ENCODE measurements at regions not wholly inside any gene's neighbourhood (a gene's known extent, or its start where the extent isn't known, plus 50 kb on each side); places are given as distances from the start of the nearest gene placed in this dataset.
"Not testable (repeated sequence)": the region's sequence is repeated elsewhere in the genome, so short reads cannot be mapped to it uniquely, and the experiment has no call there.

- DNase-seq = not testable (repeated sequence)
Observed at GRCh38 chr21:5013455-5014304, 5507.7 kb upstream of the TPTE start.

DNA sequence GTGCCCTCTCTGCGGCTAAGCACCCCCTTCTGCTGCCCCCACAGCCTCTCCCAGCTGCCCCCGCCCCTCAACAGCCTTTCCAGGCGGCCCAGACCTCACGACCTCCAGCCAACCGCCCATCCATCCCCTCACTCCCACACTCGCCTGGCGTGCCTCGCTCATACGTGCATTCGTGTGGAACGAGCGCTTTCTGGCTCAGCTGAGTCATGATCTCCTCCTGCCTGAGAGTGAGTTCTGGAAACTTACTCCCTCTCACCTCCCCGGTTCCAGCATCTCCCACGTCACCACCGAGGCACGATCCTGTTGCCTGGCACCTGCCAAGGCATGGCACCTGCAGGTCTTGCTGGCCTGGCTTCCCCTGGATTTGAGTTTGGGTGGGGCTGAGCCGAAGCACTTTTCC, 5506.2 kb upstream of the TPTE start:
- DNase-seq = not testable (repeated sequence)

DNA sequence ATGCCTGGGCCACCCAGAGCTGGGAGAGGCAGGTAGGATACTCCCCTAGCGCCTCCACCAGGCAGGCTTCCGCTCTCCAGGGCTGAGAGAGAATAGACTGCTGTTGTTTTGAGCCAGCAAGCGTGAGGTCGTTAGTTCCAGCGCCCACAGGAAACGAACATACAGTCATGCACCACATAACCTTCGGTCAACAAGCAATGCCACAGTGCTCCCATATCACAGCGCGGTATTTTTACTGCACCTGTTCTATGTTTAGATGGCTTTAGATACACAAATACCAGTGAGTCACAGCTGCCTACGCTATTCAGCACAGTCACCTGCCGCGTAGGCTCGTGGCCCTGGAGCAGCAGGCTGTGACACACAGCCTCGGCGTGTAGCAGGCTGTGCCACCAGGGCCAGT, 5502.3 kb upstream of the TPTE start:
- not testable (repeated sequence) for DNase-seq

DNA sequence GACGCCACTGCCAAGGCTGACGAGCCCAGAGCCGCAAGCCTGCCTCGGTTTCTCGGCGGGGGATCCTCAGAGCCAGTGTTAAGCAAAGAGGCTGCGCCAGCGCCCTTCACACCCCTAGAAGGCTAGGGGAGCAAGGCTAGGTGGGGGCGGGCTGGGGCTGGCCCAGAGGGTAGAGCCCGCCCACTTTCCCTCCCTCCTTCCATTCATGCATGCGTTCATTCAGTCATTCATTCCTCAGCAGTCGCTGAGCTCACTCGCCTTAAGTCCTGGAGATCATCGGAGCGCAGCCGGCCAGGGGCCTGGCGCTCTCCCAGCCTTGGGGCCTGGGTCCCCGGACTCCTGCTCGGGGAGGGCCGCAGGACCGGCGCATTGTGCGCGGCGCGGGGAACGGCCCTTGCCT, 5499.6 kb upstream of the TPTE start:
- DNase-seq = not testable (repeated sequence)

- DNase-seq = not testable (repeated sequence)
Observed at GRCh38 chr21:5022254-5022653, 5499.1 kb upstream of the TPTE start.

DNA sequence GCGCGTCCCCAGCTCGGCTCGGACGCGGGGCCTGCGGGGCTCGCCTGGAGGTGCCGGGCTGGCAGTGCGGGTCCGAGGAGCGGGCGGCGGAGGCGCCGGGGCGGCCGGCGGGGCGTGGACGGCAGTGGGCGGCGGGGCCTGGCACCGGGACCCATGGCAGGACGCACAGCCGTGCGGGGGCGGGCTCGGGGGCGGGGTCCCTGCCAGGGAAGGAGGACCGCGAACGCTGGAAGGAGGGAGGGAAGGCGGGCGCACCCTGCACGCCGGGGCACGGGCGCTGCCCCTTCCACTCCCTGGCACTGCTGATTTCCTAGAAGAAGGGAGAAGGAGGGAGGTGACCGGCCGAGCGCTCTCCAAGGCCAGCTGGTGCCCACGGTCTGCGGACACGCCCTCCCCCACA, 5498.6 kb upstream of the TPTE start:
- DNase-seq = not testable (repeated sequence)

DNA sequence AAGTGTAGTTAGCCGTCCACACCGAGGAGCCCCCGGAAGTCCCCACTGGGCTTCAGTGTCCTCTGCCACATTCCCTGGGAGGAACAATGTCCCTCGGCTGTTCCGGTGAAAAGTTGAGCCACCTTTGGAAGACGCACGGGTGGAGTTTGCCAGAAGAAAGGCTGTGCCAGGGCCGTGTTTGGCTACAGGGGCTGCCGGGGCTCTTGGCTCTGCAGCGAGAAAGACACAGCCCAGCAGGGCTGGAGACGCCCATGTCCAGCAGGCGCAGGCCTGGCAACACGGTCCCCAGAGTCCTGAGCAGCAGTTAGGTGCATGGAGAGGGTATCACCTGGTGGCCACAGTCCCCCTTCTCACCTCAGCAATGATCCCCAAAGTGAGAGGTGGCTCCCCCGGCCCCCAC, 5486.2 kb upstream of the TPTE start:
- DNase-seq = not testable (repeated sequence)

DNA sequence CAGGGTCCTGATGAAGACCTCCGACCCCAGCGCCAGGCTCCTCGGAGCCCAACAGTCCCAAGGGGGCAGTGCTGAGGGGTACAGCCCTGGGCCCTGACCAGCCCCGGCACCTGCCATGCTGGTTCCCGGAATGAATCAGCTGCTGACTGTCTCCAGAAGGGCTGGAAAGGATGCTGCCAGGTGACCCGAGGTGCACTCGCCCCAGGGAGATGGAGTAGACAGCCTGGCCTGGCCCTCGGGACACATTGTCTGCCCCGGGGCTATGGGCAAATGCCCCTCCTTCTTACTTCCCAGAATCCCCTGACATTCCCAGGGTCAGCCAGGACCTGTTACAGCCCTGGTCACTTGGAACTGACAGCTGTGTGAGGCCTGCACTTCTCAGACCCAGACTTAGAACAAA, 5485.8 kb upstream of the TPTE start:
- DNase-seq = not testable (repeated sequence)

DNA sequence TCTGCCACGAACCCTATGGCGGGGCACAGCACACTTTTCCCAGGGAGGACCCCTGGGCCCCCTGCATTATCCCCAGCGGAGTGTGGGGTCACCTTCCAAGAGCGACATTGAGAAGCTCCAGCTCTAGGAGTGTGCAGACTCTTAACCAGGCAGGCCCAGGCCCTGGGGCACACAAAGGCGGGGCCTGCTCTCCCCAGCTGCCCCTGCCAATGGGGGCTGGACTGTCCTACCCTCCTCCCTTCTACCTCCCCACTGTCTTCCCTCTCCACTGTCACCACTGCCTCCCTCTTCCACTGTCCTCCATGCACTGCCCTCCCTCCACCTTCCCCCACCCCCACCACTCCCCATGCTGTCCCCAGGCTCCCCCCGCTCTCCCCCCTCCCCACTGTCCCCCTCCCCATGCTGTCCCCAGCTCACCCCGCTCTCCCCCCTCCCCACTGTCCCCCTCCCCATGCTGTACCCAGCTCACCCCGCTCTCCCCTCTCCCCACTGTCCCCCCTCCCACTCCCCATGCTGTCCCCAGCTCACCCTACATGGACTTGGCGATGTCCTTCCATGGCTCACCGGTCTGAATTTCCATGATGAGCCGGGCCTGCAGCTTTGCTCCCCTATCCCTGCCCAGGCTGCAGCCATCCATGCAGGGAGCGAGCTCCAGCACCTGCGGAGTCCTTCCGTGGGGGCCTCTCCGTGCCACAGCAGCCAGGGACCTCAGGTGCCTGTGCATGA, 5483.6 kb upstream of the TPTE start:
- DNase-seq = not testable (repeated sequence)

DNA sequence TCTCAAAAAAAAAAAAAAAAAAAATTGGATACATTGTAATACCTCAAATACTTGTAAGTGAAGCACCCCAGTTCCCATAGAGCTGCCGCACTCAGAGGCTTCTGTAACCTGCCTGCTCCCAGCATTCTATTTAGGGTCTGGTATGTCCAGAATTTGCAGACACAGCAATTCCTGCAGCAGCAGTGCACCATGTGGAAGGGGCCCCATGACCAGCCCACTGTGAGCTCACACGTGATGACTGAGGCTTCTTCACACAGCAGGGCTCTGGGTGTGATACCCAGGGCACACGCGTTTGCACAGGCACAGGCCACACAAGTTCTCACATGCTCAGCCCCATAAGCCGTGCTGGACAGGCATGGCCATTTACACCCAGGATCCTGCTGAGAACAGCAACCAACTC, 5481.5 kb upstream of the TPTE start:
- DNase-seq = not testable (repeated sequence)

DNA sequence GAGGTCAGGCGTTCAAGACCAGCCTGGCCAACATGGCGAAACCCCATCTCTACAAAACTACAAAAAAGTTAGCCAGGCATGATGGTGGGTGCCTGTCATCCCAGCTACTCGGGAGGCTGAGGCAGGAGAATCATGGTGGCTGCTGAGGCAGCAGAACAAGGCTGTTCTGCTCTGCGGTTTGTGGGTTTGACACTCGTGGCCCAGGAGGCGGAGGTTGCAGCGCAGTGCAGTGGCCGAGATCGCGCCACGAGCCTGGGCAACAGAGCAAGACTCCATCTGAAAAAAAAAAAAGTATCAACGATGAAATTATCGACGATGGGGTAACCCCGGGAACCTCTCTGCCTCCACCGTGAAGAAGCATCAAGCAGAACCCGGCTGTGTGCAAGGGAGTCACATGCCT, 5478.8 kb upstream of the TPTE start:
- DNase-seq = not testable (repeated sequence)

GRCh38 chr21:5044812-5045211, 5476.6 kb upstream of the TPTE start:
- not testable (repeated sequence) for DNase-seq

- DNase-seq = not testable (repeated sequence)
Observed at GRCh38 chr21:5051303-5052018, 5469.9 kb upstream of the TPTE start.

DNA sequence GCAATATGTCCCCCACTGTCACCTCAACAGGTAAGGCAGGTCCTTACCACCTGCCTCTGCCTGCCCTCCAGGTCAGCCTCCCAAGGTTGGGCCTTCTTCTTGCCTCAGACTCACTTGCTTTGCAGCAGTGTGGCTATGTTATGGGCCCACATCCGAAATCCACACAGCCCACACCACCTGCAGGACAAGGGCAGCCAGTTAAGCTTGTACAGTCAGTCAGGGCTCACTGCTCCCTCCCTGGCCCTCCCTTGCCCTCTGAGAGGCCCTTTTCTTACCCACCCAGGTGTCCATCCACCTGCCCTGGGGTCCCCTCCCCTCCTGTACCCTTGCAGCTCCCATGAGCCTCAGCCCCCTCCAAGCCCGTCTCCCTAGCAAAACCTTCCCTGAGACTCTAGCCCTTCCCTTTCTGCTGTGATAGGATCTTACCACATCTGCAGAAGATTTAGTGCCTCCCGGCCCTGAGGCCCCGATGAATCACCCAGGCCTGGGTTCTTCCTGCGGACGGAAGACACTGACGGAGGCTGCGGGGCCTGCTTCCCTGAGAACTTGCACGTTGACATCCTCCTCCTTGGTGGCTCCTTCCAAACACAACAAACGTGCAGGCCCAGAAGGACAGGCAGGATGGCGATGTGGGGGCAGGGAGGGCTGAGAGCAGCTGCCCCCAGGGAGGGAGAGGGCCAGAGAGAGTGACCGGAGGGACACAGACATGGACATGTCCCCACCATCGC, 5466.2 kb upstream of the TPTE start:
- DNase-seq = peak; percentile 23

GRCh38 chr21:5055996-5056962, 5465.1 kb upstream of the TPTE start:
- DNase-seq = not testable (repeated sequence)

DNA sequence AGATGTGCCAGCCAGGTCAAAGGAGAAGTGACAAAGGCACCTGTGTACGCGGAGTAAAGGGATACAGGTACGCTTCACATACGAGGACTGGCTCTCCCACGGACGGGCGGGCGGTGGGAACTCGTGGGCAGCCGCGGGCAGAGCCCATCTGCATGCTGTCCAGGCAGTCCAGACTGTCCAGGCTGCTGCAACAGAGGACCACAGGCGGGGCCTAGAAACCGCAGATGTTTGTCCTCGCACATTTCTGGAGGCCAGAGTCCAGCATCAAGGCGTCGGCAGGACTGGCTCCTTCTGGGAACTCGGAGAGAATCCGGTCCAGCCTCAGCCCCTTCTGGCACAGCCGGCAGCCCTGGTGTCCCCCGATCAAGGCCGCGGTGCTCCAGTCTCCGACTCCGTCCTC, 5464.3 kb upstream of the TPTE start:
- not testable (repeated sequence) for DNase-seq

DNA sequence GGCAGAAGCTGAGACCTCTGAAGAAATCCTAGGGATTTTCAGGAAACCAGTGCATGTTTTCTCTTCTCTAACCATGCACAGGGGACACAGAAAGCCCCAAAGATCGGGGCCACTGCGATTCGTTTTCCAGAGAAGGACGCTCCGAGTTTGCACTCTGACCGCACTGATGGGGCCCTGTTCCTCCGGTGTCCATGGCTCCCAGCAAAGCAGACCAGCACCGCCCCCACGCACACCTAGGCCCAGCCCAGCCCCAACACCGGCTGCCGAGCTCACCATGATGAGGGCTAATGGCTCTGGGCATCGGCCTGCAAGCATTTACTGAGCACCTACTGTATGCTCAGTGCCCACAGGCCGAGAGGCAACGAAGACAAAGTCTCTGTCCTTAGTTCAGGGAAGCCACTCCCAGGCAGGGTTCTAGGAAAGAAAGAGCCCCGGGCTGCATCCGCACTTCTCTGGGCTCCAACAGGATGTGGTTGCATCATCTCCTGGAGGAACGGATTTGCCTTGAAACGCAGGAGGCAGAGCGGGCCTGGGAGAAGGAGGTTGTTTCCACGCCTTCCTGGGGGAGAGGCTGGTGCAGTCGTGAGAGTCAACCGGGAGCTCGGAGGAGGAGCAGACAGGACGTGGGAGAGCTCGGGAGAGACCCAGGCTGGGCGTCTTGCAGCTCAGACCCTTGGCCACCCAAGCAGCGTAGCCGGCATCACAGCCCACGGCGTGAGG, 5460.9 kb upstream of the TPTE start:
- DNase-seq = not testable (repeated sequence)

DNA sequence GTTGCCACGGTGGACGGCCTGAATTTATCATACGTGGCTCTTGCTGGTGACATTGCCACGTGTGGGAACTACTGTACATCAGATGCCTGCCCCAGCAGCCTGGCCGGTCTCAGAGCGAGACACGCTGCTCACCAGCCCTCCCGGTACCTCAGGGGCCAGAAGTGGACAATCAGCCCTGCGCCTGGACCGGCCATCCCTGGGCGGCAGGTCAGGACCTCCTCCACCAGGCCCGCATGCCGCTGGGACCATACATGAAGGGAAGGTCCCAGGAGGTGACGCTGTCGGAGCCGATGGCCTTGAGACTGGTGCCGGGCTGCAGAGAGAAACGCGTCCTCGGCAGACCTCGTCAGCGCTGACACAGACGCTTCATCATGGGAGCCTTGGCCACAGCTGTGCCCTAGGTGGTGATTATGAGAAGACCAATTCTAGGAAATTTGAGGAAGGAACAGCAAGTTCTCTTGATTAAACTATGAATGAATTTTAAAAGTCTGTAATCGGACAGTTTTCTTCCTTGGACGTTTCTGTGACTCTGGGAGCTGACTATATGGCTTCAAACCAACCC, 5456.7 kb upstream of the TPTE start:
- DNase-seq = not testable (repeated sequence)

DNA sequence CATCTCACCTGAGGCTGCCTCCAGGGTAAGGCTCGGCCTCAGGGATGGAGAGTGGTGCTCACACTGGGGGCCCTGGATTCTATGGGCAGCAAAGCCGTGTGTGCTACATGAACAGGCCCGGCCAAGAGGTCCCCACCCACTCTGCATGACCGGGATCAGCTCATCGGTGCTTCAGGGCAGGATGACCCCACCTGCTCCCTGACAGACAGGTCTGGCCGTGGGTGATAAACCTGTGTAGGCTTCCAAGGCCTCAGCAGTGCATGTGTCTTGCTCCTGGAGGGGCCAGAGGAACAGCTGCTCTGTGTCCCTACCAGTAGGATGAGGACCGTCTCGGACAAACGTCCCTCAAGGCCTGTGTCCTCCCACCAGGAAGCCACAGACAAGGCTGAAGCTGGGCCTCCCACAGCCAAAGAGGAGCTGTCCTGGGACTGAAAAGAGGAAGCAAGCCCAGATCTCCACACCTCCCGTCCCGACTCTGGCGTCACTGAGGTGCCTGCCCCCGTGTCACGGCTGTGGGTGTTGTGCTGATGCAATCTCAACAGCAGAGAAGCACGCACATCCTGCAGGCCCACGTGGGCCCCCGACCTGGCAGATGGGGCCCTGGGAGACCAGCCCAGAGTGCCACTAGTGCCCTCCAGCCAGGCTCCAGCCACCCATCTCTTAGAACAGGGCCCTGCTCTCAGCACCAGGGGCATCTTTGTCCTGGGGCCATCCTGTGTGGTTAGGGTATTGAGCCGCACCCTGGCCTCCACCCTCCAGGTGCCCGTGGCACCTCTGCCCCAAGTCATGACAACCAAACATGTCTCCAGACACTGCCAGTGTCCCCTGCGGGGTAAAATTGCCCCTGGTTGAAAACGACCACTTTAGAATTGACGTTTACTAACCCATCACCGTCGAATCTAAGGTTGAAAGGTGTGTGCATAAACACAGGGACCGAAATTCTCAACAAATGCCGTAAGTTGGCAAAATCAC, 5455.9 kb upstream of the TPTE start:
- not testable (repeated sequence) for DNase-seq

All from fibroblast of skin of scalp (primary cell).